ENCODE measurements at regions not wholly inside any gene's neighbourhood (a gene's known extent, or its start where the extent isn't known, plus 50 kb on each side); places are given as distances from the start of the nearest gene placed in this dataset.
"Not testable (repeated sequence)": the region's sequence is repeated elsewhere in the genome, so short reads cannot be mapped to it uniquely, and the experiment has no call there.

- DNase-seq: no peak
These were observed 762.8 kb downstream of the FAM181B start for GRCh38 chr11:81970886-81971285.

DNA sequence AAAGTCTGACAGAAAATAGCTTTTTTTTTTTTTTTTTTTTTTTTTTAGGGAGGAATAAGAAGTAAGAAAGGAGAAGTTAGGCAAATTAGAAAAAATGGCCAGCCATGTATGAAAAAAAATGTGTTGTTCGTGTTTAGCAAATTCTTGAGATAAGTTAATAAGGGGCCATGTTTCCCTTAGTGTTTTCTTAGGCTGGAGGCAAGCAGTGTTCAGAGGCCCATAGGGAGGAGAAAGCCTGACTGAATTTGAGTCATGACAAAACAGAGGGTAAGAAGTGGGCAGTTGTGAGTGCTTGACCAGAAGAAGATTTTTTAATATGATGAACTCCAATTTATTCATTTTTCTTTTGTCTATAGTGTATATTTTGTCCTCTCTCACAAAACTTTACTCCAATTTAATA is 766.4 kb downstream of the FAM181B start:
- no peak for DNase-seq

DNA sequence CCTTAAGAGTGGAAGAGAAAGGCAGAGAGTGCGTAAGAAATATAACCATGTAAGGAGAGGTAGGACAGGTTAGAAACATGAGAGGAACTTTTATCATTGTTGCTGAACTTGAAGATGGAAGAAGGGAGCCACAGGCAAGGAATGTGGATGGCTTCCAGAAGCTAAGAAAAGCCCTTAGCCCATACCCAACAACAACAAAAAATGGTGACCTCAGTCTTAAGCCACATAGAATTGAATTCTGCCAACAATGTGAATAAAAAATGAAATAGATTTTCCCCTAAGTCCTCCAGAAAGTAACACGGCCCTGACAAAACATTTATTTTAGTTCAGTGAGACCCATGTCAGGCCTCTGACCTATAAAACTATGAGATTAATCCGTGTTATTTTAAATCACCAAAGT is 767.3 kb downstream of the FAM181B start:
- no peak for DNase-seq

GRCh38 chr11:81963018-81963417 is 770.6 kb downstream of the FAM181B start:
- DNase-seq: peak; percentile 29

- no peak for DNase-seq
These were observed 773.2 kb downstream of the FAM181B start for GRCh38 chr11:81960443-81960842.

- no peak for DNase-seq
These were observed 774.3 kb downstream of the FAM181B start for GRCh38 chr11:81959341-81959740.

- DNase-seq: not testable (repeated sequence)
These were observed 779.4 kb downstream of the FAM181B start for GRCh38 chr11:81954301-81954700.

DNA sequence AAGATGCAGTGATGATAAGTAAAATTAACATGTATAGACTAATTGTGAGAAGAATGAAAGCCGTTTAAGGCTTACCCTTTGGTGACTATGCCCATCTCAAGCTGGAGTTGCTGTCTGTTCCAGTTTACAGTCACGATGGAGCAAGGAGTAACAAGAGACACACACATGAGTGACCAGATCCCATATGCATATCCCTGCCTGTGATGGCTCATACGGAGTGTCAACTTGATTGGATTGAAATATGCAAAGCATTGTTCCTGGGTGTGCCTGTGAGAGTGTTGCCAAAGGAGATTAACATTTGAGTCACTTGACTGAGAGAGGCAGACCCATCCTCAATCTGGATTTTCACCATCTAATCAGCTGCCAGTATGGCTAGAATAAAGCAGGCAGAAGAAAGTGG is 786.8 kb downstream of the FAM181B start:
- DNase-seq: no peak

GRCh38 chr11:81942646-81943045 is 791.0 kb downstream of the FAM181B start:
- no peak for DNase-seq

- DNase-seq: no peak
These were observed 791.7 kb downstream of the FAM181B start for GRCh38 chr11:81941998-81942397.

DNA sequence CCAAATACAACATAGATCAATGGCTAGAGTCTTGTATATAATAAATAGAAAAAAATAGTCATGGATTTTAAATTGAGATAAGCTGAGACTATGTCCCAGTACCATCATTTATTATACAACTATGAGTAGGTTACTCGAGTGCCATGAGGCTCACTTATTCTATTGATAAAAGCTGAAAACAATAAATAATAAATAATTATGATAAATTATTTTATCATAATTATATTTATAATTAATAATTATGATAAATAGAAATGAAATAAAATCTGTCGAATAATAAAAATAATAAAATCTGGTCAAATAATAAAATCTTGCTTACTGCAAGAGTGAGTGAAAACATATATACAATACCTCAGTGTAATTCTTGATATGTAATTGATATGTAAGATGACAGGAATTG is 801.4 kb downstream of the FAM181B start:
- no peak for DNase-seq

DNA sequence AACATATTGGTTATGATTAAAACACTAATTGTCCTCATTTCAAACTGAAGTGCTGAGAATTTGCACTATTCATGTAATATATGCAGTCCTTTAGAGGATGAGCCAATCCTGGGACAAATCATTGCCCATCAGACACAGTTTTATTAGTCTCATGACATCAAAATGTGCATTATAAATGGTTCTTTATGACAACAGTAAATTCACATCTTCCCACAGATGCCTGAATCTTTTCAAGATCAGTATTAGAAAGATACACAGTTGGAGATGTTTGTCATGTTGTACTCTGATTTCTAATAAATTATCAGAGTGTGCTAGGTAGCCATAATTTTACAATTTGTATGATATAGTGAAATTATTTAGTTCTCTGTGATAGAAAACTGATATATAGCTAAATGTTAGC is 813.5 kb downstream of the FAM181B start:
- DNase-seq: no peak

DNA sequence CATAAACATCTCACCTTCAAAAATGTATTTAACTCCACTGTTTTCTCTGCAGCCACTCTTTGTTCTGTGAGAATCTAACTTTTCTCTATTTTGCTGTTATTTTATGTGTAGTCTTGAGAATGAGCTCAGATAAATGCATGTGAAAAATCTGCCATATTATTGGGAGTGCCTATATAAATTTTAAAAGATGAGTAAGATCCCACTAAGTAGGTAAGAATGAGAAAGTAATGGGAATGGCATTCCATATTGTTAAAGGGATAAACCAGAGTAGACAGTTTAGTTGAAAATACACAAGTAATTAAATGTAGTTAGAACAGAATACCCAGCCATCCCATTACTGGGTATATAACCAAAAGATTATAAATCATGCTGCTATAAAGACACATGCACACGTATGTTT is 817.2 kb downstream of the FAM181B start:
- no peak for DNase-seq

DNA sequence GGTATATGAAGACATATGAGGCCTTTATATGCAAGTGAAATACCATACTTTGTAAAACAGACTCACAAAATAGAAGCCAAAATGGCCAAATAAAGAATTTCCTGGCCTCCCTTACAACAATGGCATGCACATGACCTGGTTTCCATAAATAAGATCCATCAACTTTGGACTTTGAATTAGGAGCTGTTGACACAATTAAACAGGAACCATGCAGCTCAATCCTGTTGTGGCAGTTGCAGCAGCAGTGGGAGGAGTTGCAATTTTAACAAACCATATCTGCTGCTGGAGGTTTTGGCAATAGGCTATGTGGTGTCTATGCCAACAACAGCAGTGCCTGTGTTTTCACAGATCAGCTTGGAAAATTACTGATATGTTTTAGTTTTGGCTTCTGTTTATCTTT is 818.6 kb downstream of the FAM181B start:
- no peak for DNase-seq

DNA sequence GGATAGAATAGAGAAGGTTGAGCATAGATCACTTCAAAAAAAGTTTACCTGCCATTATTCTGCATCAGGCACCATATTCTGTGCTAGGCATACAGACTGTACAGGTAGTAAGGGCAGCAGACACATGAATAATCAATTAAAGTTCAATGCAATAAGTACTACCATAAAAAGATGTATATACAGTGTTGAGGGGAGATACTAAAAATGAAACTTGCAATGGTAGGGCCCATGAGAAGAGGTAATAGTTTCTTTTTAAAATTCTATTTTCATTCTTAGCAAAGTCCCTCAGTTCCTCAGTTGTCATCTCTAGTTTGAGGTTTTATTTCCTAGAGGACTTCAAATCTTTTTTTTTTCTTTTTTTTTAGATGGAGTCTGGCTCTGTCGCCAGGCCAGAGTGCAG is 819.9 kb downstream of the FAM181B start:
- DNase-seq: no peak

DNA sequence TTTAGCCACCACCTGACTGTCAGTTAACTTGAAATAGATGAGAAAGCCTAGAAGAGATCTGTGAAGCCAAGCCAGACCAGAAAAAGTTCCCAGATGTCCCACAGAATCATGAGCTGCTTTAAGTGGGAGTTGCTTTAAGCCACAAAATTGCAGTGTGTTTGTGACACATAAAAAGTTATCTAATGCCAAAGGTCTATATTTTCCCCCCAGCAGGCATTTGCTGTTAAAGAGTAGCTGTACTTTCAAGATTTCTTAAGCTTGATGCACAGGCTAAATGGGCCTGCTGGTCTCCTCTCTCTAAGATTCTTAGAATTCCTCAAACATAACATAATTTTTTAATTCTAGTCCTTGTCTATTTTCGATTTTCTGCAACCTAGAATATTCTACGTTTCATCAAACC is 825.7 kb downstream of the FAM181B start:
- DNase-seq: no peak

- no peak for DNase-seq
These were observed 834.5 kb downstream of the FAM181B start for GRCh38 chr11:81899156-81899555.

DNA sequence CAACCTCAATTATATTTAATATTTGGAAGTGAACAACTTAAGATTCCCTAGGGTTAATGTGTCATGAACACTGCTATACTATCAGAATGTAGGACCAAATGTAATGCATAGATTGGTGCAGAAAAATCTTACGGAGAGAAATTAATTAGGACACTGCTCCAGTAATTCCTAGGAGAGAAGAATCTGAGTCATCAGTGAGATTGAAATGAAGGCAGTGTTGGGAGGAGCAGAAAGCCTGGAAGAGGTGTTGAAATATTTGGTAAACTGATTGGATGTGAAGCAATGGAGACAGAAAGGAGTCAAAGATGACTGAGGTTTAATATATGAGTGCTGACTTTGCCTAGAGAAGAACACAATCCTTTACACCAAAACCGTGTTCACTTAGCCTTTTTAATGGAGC is 836.0 kb downstream of the FAM181B start:
- no peak for DNase-seq

- no peak for DNase-seq
These were observed 838.4 kb downstream of the FAM181B start for GRCh38 chr11:81895258-81895657.

- no peak for DNase-seq
These were observed 840.7 kb downstream of the FAM181B start for GRCh38 chr11:81892770-81893635.

DNA sequence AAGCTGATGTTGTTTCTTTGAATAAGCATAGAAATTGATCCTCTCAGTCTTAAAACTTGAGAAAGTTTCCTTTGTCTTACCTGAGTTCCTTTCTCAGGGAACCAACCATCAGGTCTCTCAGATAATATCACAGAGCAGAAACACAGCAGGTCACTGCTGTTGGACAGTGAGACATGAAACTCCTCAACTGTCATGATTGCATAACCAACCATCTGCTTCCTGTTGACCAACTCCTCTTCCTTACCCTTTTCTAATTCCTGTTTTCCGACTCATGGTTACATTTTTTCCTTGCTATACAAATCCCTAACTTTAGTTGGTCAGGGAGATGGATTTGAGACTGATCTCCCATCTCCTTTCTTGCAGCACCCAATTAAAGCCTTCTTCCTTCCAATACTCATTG is 845.3 kb downstream of the FAM181B start:
- no peak for DNase-seq

- DNase-seq: no peak
These were observed 846.0 kb downstream of the FAM181B start for GRCh38 chr11:81887671-81888070.

DNA sequence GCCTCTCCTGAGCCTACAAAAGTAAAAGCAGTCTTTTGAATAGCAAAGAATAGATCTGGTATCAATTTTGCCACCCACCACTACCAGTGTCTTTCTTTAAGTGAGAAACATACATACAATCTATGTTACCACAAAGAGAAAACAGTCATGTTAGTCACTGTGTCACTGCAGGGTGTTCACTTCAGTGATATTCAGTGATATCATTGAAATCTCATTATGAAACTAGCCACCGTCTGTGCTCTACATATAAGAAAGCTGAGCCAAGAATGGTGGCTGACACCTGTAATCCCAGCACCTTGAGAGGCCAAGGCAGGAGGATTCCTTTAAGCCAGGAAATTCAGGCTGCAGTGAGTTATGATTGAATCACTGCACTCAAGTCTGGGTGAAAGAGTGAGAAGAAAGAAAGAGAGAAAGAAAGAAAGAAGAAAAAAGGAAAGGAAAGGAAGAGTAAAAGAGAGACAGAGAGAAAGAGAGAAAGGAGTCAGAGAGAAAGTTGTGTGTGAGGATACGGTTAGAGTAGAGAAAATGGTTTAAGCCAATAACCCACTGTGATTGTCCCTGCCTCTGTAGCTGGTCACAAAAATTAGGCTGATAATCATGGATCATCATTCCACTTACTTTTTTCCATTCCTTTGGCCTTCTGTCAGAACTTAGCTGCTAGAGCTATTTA is 847.1 kb downstream of the FAM181B start:
- no peak for DNase-seq

- peak; percentile 38 for DNase-seq
These were observed 859.0 kb downstream of the FAM181B start for GRCh38 chr11:81874635-81875034.

DNA sequence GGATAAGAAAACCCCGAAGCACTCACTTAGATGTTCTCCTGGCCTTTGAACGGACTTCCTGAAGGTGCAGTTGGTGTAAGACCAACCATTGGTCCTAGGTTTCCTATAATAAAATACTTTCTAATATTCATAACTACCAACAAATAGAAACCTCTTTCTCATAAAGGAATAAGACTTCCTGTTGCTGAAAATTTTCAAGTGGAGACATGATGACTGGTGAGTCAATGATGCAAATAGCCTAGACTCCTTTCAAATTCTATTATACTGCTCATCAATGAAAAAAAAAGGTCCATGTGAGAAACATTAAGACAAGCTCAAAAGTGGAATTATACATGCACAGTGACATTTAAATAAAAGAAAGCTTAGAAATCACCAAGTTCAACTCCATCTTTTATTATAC is 862.8 kb downstream of the FAM181B start:
- DNase-seq: no peak
